ENCODE measurements at regions not wholly inside any gene's neighbourhood (a gene's known extent, or its start where the extent isn't known, plus 50 kb on each side); places are given as distances from the start of the nearest gene placed in this dataset.

GRCh38 chrX:124938715-124939114, 381.0 kb upstream of the TEX13C start:
- Histone ChIP-seq H4K91ac (replicated peaks; ENCODE audit: insufficient read length, low read length) (no peak overlapping the region), H3K23me2 (ENCODE audit: low read depth, low read length) (no peaks in the 10 kb centered on the region), H3K9me3 (ENCODE audit: insufficient read depth in 2 of 2, low read depth in 1 of 2, low read length in 1 of 2) (no peaks in the 10 kb centered on the region), H3K18ac (ENCODE audit: extremely low read depth, low read length) (no peak overlapping the region), H3K56ac (replicated peaks; ENCODE audit: insufficient read length, low read depth, low read length) (no peak overlapping the region), H3K36me3 (ENCODE audit: control insufficient read depth in 2 of 4, insufficient read depth in 4 of 4, low read length in 3 of 4) (no peaks in the 10 kb centered on the region), H2AFZ (ENCODE audit: low read length) (no peak overlapping the region), H2BK5ac (ENCODE audit: low read depth, low read length) (no peak overlapping the region), H3K9ac (replicated peaks in 1 of 4; ENCODE audit: extremely low read depth in 1 of 4, low read depth in 3 of 4, low read length in 3 of 4) (no peak overlapping the region), H3K4me2 (ENCODE audit: insufficient read depth in 1 of 2, low read depth in 2 of 2, low read length in 2 of 2) (no peak overlapping the region), H4K20me1 (replicated peaks in 1 of 2; ENCODE audit: control insufficient read depth in 1 of 2, insufficient read depth in 2 of 2, low read length in 2 of 2) (no peaks in the 10 kb centered on the region), H2BK12ac (ENCODE audit: low read depth, low read length) (no peak overlapping the region), H3K79me1 (ENCODE audit: low read depth, low read length) (no peaks in the 10 kb centered on the region), H3K4ac (replicated peaks; ENCODE audit: insufficient read length, low read depth, low read length) (no peak overlapping the region), H3K23ac (ENCODE audit: insufficient read length) (no peak overlapping the region), H2BK15ac (ENCODE audit: low read length) (no peak overlapping the region), H3K79me2 (ENCODE audit: control insufficient read depth in 1 of 2, insufficient read depth in 2 of 2, low read length in 2 of 2) (no peaks in the 10 kb centered on the region), H3K14ac (ENCODE audit: insufficient read length) (no peak overlapping the region), H3K4me3 (ENCODE audit: extremely low read depth in 1 of 4, insufficient read depth in 2 of 4, low read depth in 3 of 4, low read length in 4 of 4) (no peak overlapping the region), H2BK120ac (replicated peaks; ENCODE audit: low read depth, low read length) (no peak overlapping the region), H3K27me3 (replicated peaks in 1 of 4; ENCODE audit: control insufficient read depth in 3 of 4, extremely low read depth in 1 of 4, insufficient read depth in 3 of 4, low read length in 3 of 4) (no peaks in the 10 kb centered on the region), H2BK20ac (ENCODE audit: low read length) (no peak overlapping the region), H4K5ac (ENCODE audit: insufficient read length, low read depth, low read length) (no peak overlapping the region), H3K4me1 (replicated peaks in 1 of 4; ENCODE audit: control insufficient read depth in 3 of 4, insufficient read depth in 4 of 4, low read length in 3 of 4) (no peaks in the 10 kb centered on the region), H2AK5ac (ENCODE audit: low read depth, low read length) (no peak overlapping the region), H4K8ac (ENCODE audit: extremely low read depth, insufficient read depth, low read length) (no peak overlapping the region), H3K27ac (ENCODE audit: low read depth, low read length) (no peak overlapping the region)
- POLR2A ChIA-PET (ENCODE audit: partially characterized antibody): no interaction called here
- CTCF ChIA-PET (ENCODE audit: partially characterized antibody): no interaction called here
- no peak for FAIRE-seq
- no peak for DNase-seq (ENCODE audit: low read depth in 1 of 2, low spot score in 2 of 2)
- WGBS, 2 experiments (ENCODE audit: extremely low coverage in 1 of 2, insufficient coverage in 1 of 2, insufficient read length in 1 of 2, insufficient replicate concordance in 2 of 2, low coverage in 1 of 2, low lambda C conversion rate in 2 of 2, missing lambda C conversion rate in 1 of 2): 77% methylated on average over 2 of the region's 2 CpGs; no CpG with 5 or more reads in 1 of the 2 experiments
- TF ChIP-seq ATF2 (IDR thresholded peaks at IDR 0.05; ENCODE audit: low read length) (no peak), EP300 (IDR thresholded peaks at IDR 0.05; ENCODE audit: borderline replicate concordance in 1 of 2, low read depth in 2 of 2, low read length in 2 of 2) (no peak), YY1 (IDR thresholded peaks at IDR 0.05; ENCODE audit: low read depth, low read length) (no peak), BACH1 (IDR thresholded peaks at IDR 0.05; ENCODE audit: low read length) (no peak), CREB1 (IDR thresholded peaks at IDR 0.05) (no peak), EZH2 (IDR thresholded peaks at IDR 0.05; ENCODE audit: low read depth, low read length, severe bottlenecking) (no peak), TCF12 (IDR thresholded peaks at IDR 0.05; ENCODE audit: low read depth, low read length) (no peak), NANOG (IDR thresholded peaks at IDR 0.05; ENCODE audit: insufficient read depth, low read depth, low read length, poor library complexity, severe bottlenecking) (no peak), MAFK (IDR thresholded peaks at IDR 0.05; ENCODE audit: low read depth, low read length) (no peak), ATF3 (IDR thresholded peaks at IDR 0.05; ENCODE audit: insufficient read depth, low read depth, low read length) (no peak), KDM5A (IDR thresholded peaks at IDR 0.05; ENCODE audit: low read length) (no peak), TAF7 (optimal IDR thresholded peaks at IDR 0.05; ENCODE audit: borderline replicate concordance, low read depth, low read length) (no peak), HDAC6 (IDR thresholded peaks at IDR 0.05; ENCODE audit: low read depth, low read length) (no peak)

Data from H1 (cell line).